A549 (cell line): ENCODE measurements at regions not wholly inside any gene's neighbourhood (a gene's known extent, or its start where the extent isn't known, plus 50 kb on each side); places are given as distances from the start of the nearest gene placed in this dataset.

ENCODE experiments used
- ATAC-seq, 2 experiments: fragments of 200-7000 bp in 1 of 2; fragments of >200 bp in 1 of 2; cut with Nextera tagmentation in 1 of 2; cut with Tn5 transposase in 1 of 2; 3 replicates each; pipeline versions ENCODE4 v1.8.0 to v1.9.1; 2018 to 2020; ENCODE audit warnings: mild to moderate bottlenecking in 1 of 2, moderate library complexity in 1 of 2
- CTCF ChIA-PET: fragments of 300-600 bp; sonication (Branson Sonifier 250); formaldehyde crosslinking; extraction: SDS; loops from one replicate; lab custom pipeline; 2021; ENCODE audit warnings: antibody characterized with exemption, inconsistent platforms; lab: Yijun Ruan, JAX
- POLR2A ChIA-PET: fragments of 350-600 bp; formaldehyde crosslinking; extraction: SDS; loops from one replicate; lab custom pipeline; 2021; ENCODE audit warnings: antibody characterized with exemption, inconsistent platforms; lab: Yijun Ruan, JAX
- DNase-seq, 2 experiments: peaks; one replicate each; pipeline versions ENCODE4 v3.0.0 to v3.0.0-alpha.2; 2011 to 2016; ENCODE audit warnings: low read depth in 1 of 2, low spot score in 1 of 2
- FAIRE-seq: peaks from 2 replicates; lab custom pipeline; 2011; peaks lifted over from hg19 to GRCh38; lab: Jason Lieb, UNC
- H3K27ac ChIP-seq, 2 experiments: fragments of >200 bp; sonication (Bioruptor Twin); formaldehyde crosslinking; 3 replicates each; pipeline ENCODE4 v1.5.1; 2016 to 2017
- H3K4me1 ChIP-seq: fragments of >200 bp; sonication (Bioruptor Twin); formaldehyde crosslinking; 3 replicates; pipeline ENCODE4 v1.6.1; 2016
- H3K4me2 ChIP-seq: fragments of >200 bp; sonication (Bioruptor Twin); formaldehyde crosslinking; 3 replicates; pipeline ENCODE4 v1.6.1; 2016
- H3K4me3 ChIP-seq: fragments of >200 bp; sonication (Bioruptor Twin); formaldehyde crosslinking; 3 replicates; pipeline ENCODE4 v1.5.1; 2016
- H3K9me3 ChIP-seq: fragments of >200 bp; sonication (Bioruptor Twin); formaldehyde crosslinking; 3 replicates; pipeline ENCODE4 v1.6.1; 2016
- BHLHE40 ChIP-seq: IDR thresholded peaks from 2 replicates; pipeline ENCODE4 v1.6.1; 2012; ENCODE audit warnings: low read depth, low read length, inconsistent platforms
- CEBPB ChIP-seq, 2 experiments: fragments of >200 bp in 1 of 2; sonication (Bioruptor Twin) in 1 of 2; formaldehyde crosslinking in 1 of 2; IDR thresholded peaks; 2 replicates each; pipeline ENCODE4 v1.6.1; 2012 to 2016
- E2F6 ChIP-seq: IDR thresholded peaks from 2 replicates; pipeline ENCODE4 v1.6.1; 2012; ENCODE audit warnings: low read depth, borderline replicate concordance
- ELK1 ChIP-seq: fragments of 150-350 bp; IDR thresholded peaks from 2 replicates; pipeline ENCODE4 v1.6.1; 2014; ENCODE audit warnings: low read depth, mild to moderate bottlenecking, low read length
- EP300 ChIP-seq, 2 experiments: fragments of >200 bp; sonication (Bioruptor Twin); formaldehyde crosslinking; IDR thresholded peaks; 2 replicates in 1 of 2; 3 replicates in 1 of 2; pipeline ENCODE4 v1.6.1; 2016 to 2017
- FOXS1 ChIP-seq: fragments of 250-450 bp; sonication (Bioruptor Pico); IDR thresholded peaks from 2 replicates; pipeline ENCODE4 v1.5.0; 2020; ENCODE audit warnings: mild to moderate bottlenecking, moderate library complexity
- HOXB13 ChIP-seq: fragments of 250-450 bp; sonication (Bioruptor Pico); IDR thresholded peaks from 2 replicates; pipeline ENCODE4 v1.5.0; 2020; ENCODE audit warnings: low read depth, mild to moderate bottlenecking, moderate library complexity
- HOXB5 ChIP-seq: fragments of 250-450 bp; sonication (Bioruptor Pico); IDR thresholded peaks from 2 replicates; pipeline ENCODE4 v1.5.0; 2020; ENCODE audit warnings: mild to moderate bottlenecking, moderate library complexity
- JUN ChIP-seq, 2 experiments: fragments of >200 bp; sonication (Bioruptor Twin); formaldehyde crosslinking; IDR thresholded peaks; 2 replicates in 1 of 2; 3 replicates in 1 of 2; pipeline ENCODE4 v1.6.1; 2016 to 2017
- KDM1A ChIP-seq: fragments of 200-600 bp; sonication (generic); IDR thresholded peaks from 2 replicates; pipeline ENCODE4 v1.6.1; 2016; ENCODE audit warnings: low read depth, mild to moderate bottlenecking
- MAX ChIP-seq: IDR thresholded peaks from 2 replicates; pipeline ENCODE4 v1.6.1; 2012
- NFE2L2 ChIP-seq: fragments of 150-350 bp; conservative IDR thresholded peaks from 2 replicates; pipeline ENCODE4 v1.6.1; 2014; ENCODE audit warnings: low read length
- NPAS2 ChIP-seq: fragments of 250-450 bp; sonication (Bioruptor Pico); IDR thresholded peaks from 2 replicates; pipeline ENCODE4 v1.8.0; 2022; ENCODE audit warnings: mild to moderate bottlenecking, moderate library complexity, borderline replicate concordance
- PBX3 ChIP-seq: IDR thresholded peaks from 2 replicates; pipeline ENCODE4 v1.6.1; 2012
- PHF8 ChIP-seq: fragments of 200-600 bp; sonication (generic); IDR thresholded peaks from 2 replicates; pipeline ENCODE4 v1.6.1; 2016; ENCODE audit warnings: low read depth, mild to moderate bottlenecking, antibody characterized with exemption, moderate library complexity, borderline replicate concordance
- RARB ChIP-seq: fragments of 250-450 bp; sonication (Bioruptor Pico); IDR thresholded peaks from 2 replicates; pipeline ENCODE4 v1.8.0; 2021; ENCODE audit warnings: mild to moderate bottlenecking, moderate library complexity
- RFX5 ChIP-seq: fragments of 450-650 bp; IDR thresholded peaks from 2 replicates; pipeline ENCODE4 v1.7.1; 2014; ENCODE audit warnings: antibody characterized with exemption, mild to moderate bottlenecking, moderate library complexity
- TFCP2L1 ChIP-seq: fragments of 250-450 bp; sonication (Bioruptor Pico); IDR thresholded peaks from 2 replicates; pipeline ENCODE4 v1.5.0; 2021; ENCODE audit warnings: mild to moderate bottlenecking
- TP53 ChIP-seq: fragments of 250-450 bp; sonication (Bioruptor Pico); IDR thresholded peaks from 2 replicates; pipeline ENCODE4 v1.5.0; 2021; ENCODE audit warnings: mild to moderate bottlenecking, moderate library complexity
- ZFP36 ChIP-seq: fragments of 450-650 bp; IDR thresholded peaks from 2 replicates; pipeline ENCODE4 v1.6.1; 2014; ENCODE audit warnings: borderline replicate concordance; ENCODE audit not compliant: partially characterized antibody
- ZNF302 ChIP-seq: fragments of 250-450 bp; sonication (Bioruptor Pico); IDR thresholded peaks from 2 replicates; pipeline ENCODE4 v1.9.0; 2021; ENCODE audit warnings: inconsistent platforms, mild to moderate bottlenecking, moderate library complexity
- WGBS: methylation state at CpG from one replicate; pipeline ENCODE4 v1.1.6; 2017; ENCODE audit errors: missing lambda C conversion rate; 5-methylcytosine and 5-hydroxymethylcytosine counted together

GRCh38 chr13:103598671-103599070 is 532.5 kb upstream of the SLC10A2 start:
- Histone ChIP-seq H3K4me1 (no peaks in the 10 kb centered on the region), H3K27ac (no peak overlapping the region), H3K4me2 (no peak overlapping the region), H3K4me3 (no peak overlapping the region), H3K9me3 (no peaks in the 10 kb centered on the region)
- CTCF ChIA-PET: no interaction called here
- TF ChIP-seq EP300 (IDR thresholded peaks at IDR 0.05) (no peak), NPAS2 (CRISPR knock-in tag) (no peak), ZNF302 (no peak), NFE2L2 (no peak), ELK1 (no peak), RFX5 (no peak), CEBPB (IDR thresholded peaks at IDR 0.05) (no peak), HOXB5 (CRISPR knock-in tag) (no peak), PHF8 (no peak), FOXS1 (no peak), TP53 (no peak)
- no peak for ATAC-seq
- POLR2A ChIA-PET: no interaction called here
- DNase-seq: no peak
- FAIRE-seq: no peak

- POLR2A ChIA-PET: no interaction called here
- CTCF ChIA-PET: interaction anchor here (1.6 kb wide), 1 partner anchor 10 kb away, joined by 3 read pairs; no protein-coding TSS in a partner anchor
- FAIRE-seq: no peak
Measured at GRCh38 chr13:103573446-103573845, 507.2 kb upstream of the SLC10A2 start.

GRCh38 chr13:103568314-103568713 is 502.1 kb upstream of the SLC10A2 start:
- ChIA-PET POLR2A (no interaction called here), CTCF (no interaction called here)
- H3K4me3 ChIP-seq: no peak overlapping the region
- DNase-seq: no peak
- H3K4me1 ChIP-seq: no peaks in the 10 kb centered on the region
- H3K27ac ChIP-seq: no peak overlapping the region
- no peak for ATAC-seq
- TF ChIP-seq KDM1A: no peak
- TF ChIP-seq ZFP36: no peak
- no peak for TF ChIP-seq CEBPB (IDR thresholded peaks at IDR 0.05)
- no peak for TF ChIP-seq EP300 (IDR thresholded peaks at IDR 0.05)
- TF ChIP-seq TFCP2L1 (CRISPR knock-in tag): no peak
- TF ChIP-seq RARB (CRISPR knock-in tag): no peak
- TF ChIP-seq E2F6: no peak
- no peak for TF ChIP-seq MAX
- no peak for TF ChIP-seq ZNF302
- TF ChIP-seq, all 56 proteins: peak for 0
- H3K9me3 ChIP-seq: 0 out of 3 replicates have a peak, but pooled peaks cover under 1% of the 10 kb centered on the region
- H3K4me2 ChIP-seq: no peak overlapping the region
- no peak for FAIRE-seq
- 95% methylated on average over 5 of the region's 5 CpGs for WGBS

More at GRCh38 chr13:103573446-103573845, 507.2 kb upstream of the SLC10A2 start:
- Histone ChIP-seq H3K4me3 (no peak overlapping the region), H3K9me3 (0 out of 3 replicates have a peak, but pooled peaks cover 2% of the 10 kb centered on the region), H3K4me1 (no peaks in the 10 kb centered on the region), H3K4me2 (no peak overlapping the region), H3K27ac (no peak overlapping the region)
- no peak for ATAC-seq
- no peak for DNase-seq
- no peak for TF ChIP-seq BHLHE40
- no peak for TF ChIP-seq PBX3
- no peak for TF ChIP-seq JUN (IDR thresholded peaks at IDR 0.05)
- TF ChIP-seq HOXB13 (CRISPR knock-in tag): no peak
- WGBS: 87% methylated on average over 4 of the region's 4 CpGs
